GM21528 (cell line): ENCODE measurements at regions not wholly inside any gene's neighbourhood (a gene's known extent, or its start where the extent isn't known, plus 50 kb on each side); places are given as distances from the start of the nearest gene placed in this dataset.
"Not testable (repeated sequence)": the region's sequence is repeated elsewhere in the genome, so short reads cannot be mapped to it uniquely, and the experiment has no call there.

ENCODE experiments used
- ATAC-seq: cut with Tn5 transposase; IDR thresholded peaks from one replicate; pipeline ENCODE4 v1.9.1; 2021; ENCODE audit warnings: mild to moderate bottlenecking, moderate library complexity; ENCODE audit not compliant: unreplicated experiment, low FRiP score

DNA sequence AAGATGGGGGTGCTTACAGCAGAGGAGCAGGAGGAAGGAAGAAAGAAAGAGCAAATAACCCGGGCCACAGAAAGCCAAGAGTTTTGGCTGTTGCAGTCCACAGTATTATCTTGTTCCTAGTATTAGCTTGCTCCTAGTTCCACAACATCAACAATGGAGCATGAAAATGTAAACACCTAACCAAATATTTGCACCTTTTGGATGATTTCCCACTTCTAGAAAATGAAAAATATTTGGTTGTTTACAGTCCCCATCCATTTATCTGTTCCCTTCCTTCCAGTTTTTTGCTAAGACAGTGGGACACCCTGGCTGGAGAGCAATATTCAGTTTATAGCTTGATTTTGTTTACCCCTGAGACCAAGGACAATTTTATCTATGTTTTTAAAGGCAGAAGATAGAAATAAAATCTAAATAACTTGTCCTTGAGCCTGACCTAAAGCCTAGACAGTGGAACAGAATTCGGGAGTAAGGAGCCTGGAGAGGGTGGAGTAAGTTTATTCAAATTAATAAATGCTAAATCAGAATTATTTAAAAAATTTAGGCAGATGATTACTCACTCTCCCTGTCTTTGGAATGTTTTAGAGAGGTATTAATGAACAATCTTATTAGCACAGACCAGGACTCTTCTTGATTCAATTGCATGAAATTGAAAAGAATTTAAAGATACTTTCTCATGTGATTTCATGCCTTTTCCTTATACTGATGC is 51.6 kb downstream of the RESF1 start:
- ATAC-seq: no peak

- ATAC-seq: no peak
Measured at GRCh38 chr12:32012249-32012785, 53.1 kb downstream of the RESF1 start.

DNA sequence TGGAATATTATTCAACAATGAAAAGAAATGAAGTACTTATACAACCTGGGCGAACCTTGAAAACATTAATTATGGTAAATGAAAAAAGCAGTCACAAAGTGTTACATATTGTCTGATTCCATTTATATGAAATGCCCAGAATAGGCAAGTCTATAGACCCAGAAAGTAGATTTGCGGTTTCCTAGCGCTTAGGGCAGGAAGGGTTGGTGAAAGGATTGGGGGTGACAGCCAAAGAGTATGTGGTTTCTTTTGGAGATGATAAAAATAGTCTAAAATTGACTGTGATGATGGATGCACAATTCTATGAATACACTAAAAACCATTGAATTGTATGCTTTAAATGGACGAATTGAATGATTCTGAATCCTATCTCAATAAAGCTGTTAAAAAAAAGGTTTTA is 55.8 kb downstream of the RESF1 start:
- ATAC-seq: no peak

DNA sequence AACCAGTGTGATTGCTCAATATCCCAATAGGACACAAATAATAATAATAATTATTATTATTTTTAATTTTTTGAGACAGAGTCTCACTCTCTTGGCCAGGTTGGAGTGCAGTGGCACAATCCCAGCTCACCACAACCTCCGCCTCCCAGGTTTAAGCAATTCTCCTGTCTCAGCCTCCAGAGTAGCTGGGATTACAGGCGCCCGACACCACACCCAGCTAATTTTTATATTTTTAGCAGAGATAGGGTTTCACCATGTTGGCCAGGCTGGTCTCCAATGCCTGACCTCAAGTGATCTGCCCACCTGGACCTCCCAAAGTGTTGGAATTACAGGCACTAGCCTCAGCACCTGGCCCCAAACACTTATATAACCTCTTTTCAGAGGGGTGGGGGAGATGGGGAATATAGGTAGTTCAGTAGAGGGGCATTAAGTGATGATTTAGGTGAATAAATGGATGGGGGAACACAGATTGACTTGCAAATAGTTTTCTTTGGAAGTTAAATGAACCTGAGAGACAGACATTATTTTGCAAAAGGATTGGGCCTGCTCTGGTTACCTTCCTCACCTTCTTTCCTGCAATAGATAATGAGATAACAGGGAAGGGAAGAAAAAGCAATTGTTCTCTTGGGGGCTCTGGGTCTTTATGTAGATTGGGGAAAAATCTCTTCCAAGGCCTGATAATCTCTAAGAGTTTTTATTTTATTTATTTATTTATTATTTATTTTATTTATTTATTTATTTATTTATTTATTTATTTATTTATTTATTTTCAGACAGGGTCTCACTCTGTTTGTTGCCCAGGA is 57.7 kb downstream of the RESF1 start:
- ATAC-seq: no peak

DNA sequence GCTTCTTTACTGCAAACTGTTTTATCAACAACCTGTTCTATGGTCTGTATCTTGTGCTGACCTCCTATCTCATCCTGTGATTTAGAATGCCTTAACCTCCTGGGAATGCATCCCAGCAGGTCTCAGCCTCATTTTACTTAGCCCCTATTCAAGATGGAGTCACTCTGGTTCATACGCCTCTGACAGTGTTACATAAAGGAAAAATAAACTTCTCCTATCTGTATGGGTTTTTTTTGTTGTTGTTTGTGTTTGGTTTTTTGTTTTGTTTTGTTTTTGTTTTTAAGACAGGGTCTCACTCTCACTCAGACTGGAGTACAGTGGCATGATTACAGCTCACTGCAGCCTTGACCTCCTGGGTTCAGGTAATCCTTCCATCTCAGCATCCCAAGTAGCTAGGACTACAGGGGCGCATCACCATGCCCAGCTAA is 62.1 kb downstream of the RESF1 start:
- no peak for ATAC-seq

GRCh38 chr12:32022387-32022786 is 63.2 kb downstream of the RESF1 start:
- not testable (repeated sequence) for ATAC-seq

DNA sequence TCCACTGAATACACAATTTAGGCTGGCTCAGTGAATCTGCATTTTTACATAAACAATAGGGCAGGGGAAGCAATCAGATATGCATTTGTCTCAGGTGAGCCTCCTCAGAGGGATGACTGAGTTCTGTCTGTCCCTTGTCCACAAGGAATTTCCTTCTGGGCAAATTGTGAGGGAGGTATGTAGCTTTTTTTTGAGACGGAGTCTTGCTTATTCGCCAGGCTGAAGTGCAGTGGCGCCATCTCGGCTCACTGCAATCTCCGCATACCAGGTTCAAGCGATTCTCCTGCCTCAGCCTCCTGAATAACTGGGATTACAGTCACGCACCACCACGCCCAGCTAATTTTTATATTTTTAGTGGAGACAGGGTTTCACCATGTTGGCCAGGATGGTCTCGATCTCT is 64.6 kb downstream of the RESF1 start:
- not testable (repeated sequence) for ATAC-seq

- ATAC-seq: no peak
Measured at GRCh38 chr12:32024884-32025592, 65.8 kb downstream of the RESF1 start.

DNA sequence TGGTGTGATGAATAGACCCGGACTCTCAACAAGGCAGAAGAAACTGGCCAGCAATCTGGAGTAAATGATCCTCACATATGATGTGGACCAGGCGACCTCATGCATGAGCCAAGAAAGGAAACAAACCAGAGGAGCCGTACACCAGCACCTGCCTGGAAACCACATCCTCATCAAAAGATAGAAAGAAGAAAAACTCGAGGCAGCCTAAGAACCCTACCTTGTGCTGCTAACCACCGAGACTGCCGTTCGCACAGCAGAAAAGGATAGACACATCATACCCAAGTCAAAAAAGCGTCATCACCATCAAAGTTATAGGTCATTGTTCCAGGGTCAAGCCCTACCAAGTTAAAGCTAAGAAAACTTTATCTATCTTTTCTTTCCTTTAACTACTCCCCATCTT is 66.7 kb downstream of the RESF1 start:
- peak; percentile 67 for ATAC-seq

DNA sequence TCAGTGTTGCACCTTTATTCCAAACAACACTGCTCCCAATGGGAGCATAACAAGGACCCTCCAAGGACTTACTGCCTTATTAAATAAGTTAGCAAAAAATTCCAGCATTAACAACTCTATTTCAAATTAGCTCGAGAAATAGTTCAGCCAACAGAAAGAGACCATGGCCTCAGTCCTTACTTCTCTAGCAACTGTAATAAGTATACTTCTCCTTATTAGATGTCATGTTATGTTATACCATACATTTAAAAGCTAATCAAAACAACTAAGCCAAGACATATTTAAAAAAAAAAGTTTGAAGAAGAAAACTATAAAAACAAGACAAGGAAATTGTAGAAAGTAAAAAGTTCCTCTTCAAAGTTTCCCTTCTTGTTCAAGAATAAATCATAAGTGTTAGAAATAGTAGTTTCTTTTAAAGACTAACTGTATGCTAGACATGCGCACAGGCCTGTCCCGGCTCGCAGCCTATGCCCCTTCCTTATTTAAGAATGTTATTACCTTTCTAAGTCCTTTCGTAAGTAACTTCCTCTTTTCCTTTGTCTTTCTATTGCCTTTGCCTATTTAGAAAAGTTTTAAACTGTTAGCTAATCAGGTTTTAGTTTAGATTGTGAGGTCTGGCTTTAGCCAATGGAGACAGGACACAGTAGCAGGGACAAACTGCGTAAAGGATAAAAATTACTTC is 68.6 kb downstream of the RESF1 start:
- no peak for ATAC-seq

- ATAC-seq: no peak
Measured at GRCh38 chr12:32030151-32030550, 70.9 kb downstream of the RESF1 start.

GRCh38 chr12:32030676-32031075 is 71.5 kb downstream of the RESF1 start:
- no peak for ATAC-seq

GRCh38 chr12:32031109-32031508 is 71.9 kb downstream of the RESF1 start:
- ATAC-seq: no peak

DNA sequence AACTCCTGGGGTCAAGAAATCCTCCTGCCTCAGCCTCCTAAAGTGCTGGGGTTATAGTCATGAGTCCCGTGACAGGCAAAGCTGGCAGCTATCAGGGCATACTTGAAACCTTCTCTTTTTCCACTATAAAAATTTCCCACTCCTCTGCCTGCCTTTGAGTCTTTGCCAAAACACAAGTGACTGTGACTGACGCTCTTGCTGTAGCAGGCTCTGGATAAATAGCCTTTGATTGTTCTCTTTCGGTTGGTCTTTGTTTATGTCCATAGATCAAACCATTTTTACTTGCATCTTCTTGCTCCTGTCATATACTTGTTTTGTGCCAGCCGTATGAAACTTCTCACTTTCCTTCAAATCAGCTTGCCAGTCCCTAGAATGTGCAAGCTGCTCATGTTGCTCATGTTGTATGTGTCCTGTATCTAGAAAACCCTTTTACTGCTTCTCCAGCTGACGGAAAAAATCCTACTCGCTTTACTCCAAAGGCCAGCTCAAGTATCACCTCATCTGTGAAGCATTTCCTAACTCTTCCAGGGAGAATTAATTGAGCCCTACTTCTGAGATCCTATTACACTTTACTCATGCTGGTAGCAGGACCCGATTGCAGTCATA is 73.1 kb downstream of the RESF1 start:
- ATAC-seq: no peak

- no peak for ATAC-seq
Measured at GRCh38 chr12:32033406-32033805, 73.2 kb upstream of the BICD1 start.

DNA sequence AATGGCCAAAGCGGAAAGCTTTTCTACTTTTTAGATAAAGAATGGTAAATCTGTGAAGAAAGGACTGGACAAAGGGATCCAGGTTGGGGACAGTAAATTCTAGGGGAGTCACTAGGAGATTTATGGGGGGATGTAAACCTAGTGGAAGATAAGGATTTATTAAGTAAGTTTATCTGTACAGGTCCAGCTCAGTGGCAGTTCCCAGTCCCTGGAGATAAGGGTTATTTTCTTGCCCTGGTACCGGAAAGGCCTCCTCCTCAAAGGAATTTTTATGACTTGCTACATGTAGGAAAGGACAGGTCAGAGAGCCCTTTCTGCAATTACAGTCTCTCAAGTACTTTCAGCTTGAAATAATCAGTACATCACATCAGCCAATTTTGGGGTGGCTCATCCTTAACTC is 72.6 kb upstream of the BICD1 start:
- no peak for ATAC-seq

DNA sequence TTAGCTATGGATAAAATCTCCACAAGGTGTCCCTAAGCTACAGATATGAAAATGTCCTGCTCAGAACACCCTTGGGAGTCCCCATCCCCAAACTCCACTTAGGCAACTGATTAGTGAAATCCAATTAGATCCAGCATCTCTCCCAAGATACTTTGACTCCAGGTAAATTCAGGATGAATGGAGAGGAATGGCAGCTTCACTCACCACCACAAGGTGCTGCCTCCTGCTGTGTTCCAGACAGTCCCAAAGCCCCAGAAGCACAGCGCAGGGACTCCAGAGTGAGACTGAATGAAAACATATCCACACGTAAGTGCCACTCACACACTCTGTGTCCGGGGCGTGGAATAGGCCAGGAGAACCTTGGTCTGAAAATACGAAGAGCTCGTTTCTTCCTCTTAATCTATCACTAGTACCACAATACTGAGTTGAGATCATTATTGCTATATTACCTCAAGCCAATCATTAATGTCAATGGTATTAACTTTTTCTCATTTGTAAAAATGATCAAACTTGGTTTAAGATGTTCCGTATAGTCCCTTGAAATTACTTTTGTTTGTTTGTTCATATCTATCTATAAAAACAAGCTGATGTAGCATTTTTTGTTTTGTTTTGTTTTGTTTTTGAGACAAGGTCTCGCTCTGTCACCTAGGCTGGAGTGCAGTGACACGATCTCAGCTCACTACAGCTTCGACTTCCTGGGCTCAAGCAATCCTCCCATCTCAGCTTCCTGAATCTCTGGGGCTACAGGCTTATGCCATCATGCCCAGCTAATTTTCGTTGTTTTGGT is 70.0 kb upstream of the BICD1 start:
- ATAC-seq: no peak

GRCh38 chr12:32039347-32039746 is 67.3 kb upstream of the BICD1 start:
- no peak for ATAC-seq

DNA sequence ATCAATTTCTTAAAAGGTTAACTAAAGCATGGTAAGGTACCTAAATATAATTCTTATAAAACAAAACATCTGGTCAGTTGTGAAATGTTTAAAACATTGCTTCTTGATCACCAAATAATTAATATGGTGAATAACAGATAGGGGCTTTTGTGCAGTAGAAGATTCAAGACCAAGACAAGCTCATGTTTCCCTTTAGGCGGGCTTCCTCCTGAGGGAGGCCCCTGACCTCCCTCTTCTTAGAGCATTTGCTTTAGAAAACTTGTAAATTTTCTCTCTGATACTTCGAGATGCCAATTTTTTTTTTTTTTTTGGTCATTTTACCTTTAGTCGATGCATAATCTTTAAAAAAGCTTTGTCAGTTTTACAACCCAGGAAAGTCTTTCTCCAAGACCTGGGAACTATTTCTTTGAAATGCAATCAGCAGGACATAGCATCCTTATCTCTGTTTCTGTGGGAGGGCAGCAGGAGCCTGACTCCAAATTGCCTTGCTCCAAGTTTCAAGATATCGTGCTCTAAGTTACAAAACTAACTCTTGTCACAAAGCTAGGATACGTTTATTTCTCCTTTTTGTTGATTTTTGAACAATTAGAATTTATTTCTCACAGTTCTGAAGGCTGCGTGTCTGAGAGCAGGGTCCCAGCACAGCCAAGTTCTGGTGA is 66.6 kb upstream of the BICD1 start:
- ATAC-seq: no peak
